ENCODE measurements at regions not wholly inside any gene's neighbourhood (a gene's known extent, or its start where the extent isn't known, plus 50 kb on each side); places are given as distances from the start of the nearest gene placed in this dataset.

- DNase-seq (no peak), ATAC-seq (no peak)
- Histone ChIP-seq H3K36me3 (no peaks in the 10 kb centered on the region), H3K4me1 (no peaks in the 10 kb centered on the region), H3K27me3 (ENCODE audit: low read depth) (no peaks in the 10 kb centered on the region), H3K9me3 (no peaks in the 10 kb centered on the region), H3K4me3 (no peak overlapping the region), H3K27ac (no peak overlapping the region)
- intact Hi-C loops (cut with DNase I) = no loop called here
- no peak for TF ChIP-seq CTCF (IDR thresholded peaks at IDR 0.05)
Observed at GRCh38 chr1:68327414-68327813, 95.1 kb upstream of the WLS start.

GRCh38 chr1:68326481-68326880 lies 94.2 kb upstream of the WLS start:
- intact Hi-C loops (cut with DNase I) = no loop called here
- no peaks in the 10 kb centered on the region for H3K36me3 ChIP-seq
- no peaks in the 10 kb centered on the region for H3K9me3 ChIP-seq
- ATAC-seq (no peak), DNase-seq (no peak)
- H3K27me3 ChIP-seq (ENCODE audit: low read depth) = no peaks in the 10 kb centered on the region
- no peak overlapping the region for H3K4me3 ChIP-seq
- H3K27ac ChIP-seq = no peak overlapping the region
- no peak for TF ChIP-seq CTCF (IDR thresholded peaks at IDR 0.05)
- H3K4me1 ChIP-seq = no peaks in the 10 kb centered on the region

- ATAC-seq = no peak
Observed at GRCh38 chr1:68324316-68324715, 92.0 kb upstream of the WLS start.

GRCh38 chr1:68322837-68323687 lies 90.7 kb upstream of the WLS start:
- DNase-seq = no peak
- no peaks in the 10 kb centered on the region for H3K9me3 ChIP-seq
- no peaks in the 10 kb centered on the region for H3K27me3 ChIP-seq (ENCODE audit: low read depth)
- no peak for TF ChIP-seq CTCF (IDR thresholded peaks at IDR 0.05)
- intact Hi-C loops (cut with DNase I) = no loop called here
- H3K27ac ChIP-seq = no peak overlapping the region
- H3K36me3 ChIP-seq = no peaks in the 10 kb centered on the region
- no peaks in the 10 kb centered on the region for H3K4me1 ChIP-seq
- no peak for ATAC-seq
- no peak overlapping the region for H3K4me3 ChIP-seq

More at GRCh38 chr1:68324316-68324715, 92.0 kb upstream of the WLS start:
- Histone ChIP-seq H3K9me3 (no peaks in the 10 kb centered on the region), H3K4me1 (no peaks in the 10 kb centered on the region), H3K4me3 (no peak overlapping the region), H3K27me3 (ENCODE audit: low read depth) (no peaks in the 10 kb centered on the region), H3K36me3 (no peaks in the 10 kb centered on the region), H3K27ac (no peak overlapping the region)
- intact Hi-C loops (cut with DNase I) = no loop called here
- DNase-seq = no peak
- TF ChIP-seq CTCF (IDR thresholded peaks at IDR 0.05) = no peak

- Histone ChIP-seq H3K27me3 (ENCODE audit: low read depth) (no peaks in the 10 kb centered on the region), H3K4me3 (no peak overlapping the region), H3K36me3 (no peaks in the 10 kb centered on the region), H3K9me3 (no peaks in the 10 kb centered on the region), H3K4me1 (no peaks in the 10 kb centered on the region), H3K27ac (no peak overlapping the region)
- intact Hi-C loops (cut with DNase I) = no loop called here
- ATAC-seq = no peak
- TF ChIP-seq CTCF (IDR thresholded peaks at IDR 0.05) = no peak
- no peak for DNase-seq
Observed at GRCh38 chr1:68322096-68322495, 89.8 kb upstream of the WLS start.

All from lower lobe of right lung (tissue), 2 donors.